GM12878 (cell line): ENCODE measurements at regions not wholly inside any gene's neighbourhood (a gene's known extent, or its start where the extent isn't known, plus 50 kb on each side); places are given as distances from the start of the nearest gene placed in this dataset.

Experiments used
- ATAC-seq: fragments of 200-7000 bp; cut with Tn5 transposase; 3 replicates; pipeline ENCODE4 v1.9.1; 2020; ENCODE audit warnings: mild to moderate bottlenecking, moderate library complexity
- BruUV-seq: library from RNA; stranded (reverse); fragments of 400-500 nt; replicated peaks from 2 replicates; lab custom pipeline; 2021; lab: Mats Ljungman, UMichigan
- CTCF ChIA-PET: fragments of 300-600 bp; sonication (Branson Sonifier 250); formaldehyde crosslinking; extraction: SDS; loops from one replicate; lab custom pipeline; 2021; ENCODE audit warnings: inconsistent platforms; lab: Yijun Ruan, JAX
- POLR2A ChIA-PET: fragments of 350-600 bp; formaldehyde crosslinking; extraction: SDS; loops from one replicate; lab custom pipeline; 2021; ENCODE audit warnings: inconsistent platforms; lab: Charles Lee
- RAD21 ChIA-PET: fragments of 300-600 bp; sonication (Branson Sonifier 250); formaldehyde crosslinking; loops from one replicate; lab custom pipeline; 2023; ENCODE audit warnings: antibody characterized with exemption; ENCODE audit not compliant: unreplicated experiment; lab: Charles Lee
- SMC1A ChIA-PET: fragments of 300-600 bp; sonication (Branson Sonifier 250); formaldehyde crosslinking; loops from one replicate; lab custom pipeline; 2023; ENCODE audit not compliant: unreplicated experiment, uncharacterized antibody; lab: Charles Lee
- DNase-seq: peaks from one replicate; pipeline ENCODE4 v3.0.0-alpha.2; 2011; ENCODE audit warnings: low read depth, low spot score
- FAIRE-seq: peaks from 3 replicates; lab custom pipeline; 2011; peaks lifted over from hg19 to GRCh38; lab: Jason Lieb, UNC
- H2AFZ ChIP-seq: 2 replicates; pipeline ENCODE4 v1.6.0; 2011; ENCODE audit warnings: low read depth, low read length, control low read depth; ENCODE audit not compliant: control insufficient read depth
- H3K27ac ChIP-seq: 2 replicates; pipeline ENCODE4 v1.5.1; 2011; ENCODE audit warnings: control low read depth; ENCODE audit not compliant: control insufficient read depth, insufficient read depth
- H3K27me3 ChIP-seq, 2 experiments: replicated peaks in 1 of 2; 2 replicates each; pipeline versions ENCODE4 v1.6.0 to v1.6.1; 2011; ENCODE audit warnings: low read length in 1 of 2; ENCODE audit not compliant: control insufficient read depth in 2 of 2, insufficient read depth in 2 of 2
- H3K36me3 ChIP-seq, 2 experiments: 2 replicates each; pipeline ENCODE4 v1.5.1; 2011; ENCODE audit warnings: low read length in 1 of 2; ENCODE audit not compliant: control insufficient read depth in 2 of 2, insufficient read depth in 2 of 2
- H3K4me1 ChIP-seq: 2 replicates; pipeline ENCODE4 v1.6.1; 2011; ENCODE audit warnings: mild to moderate bottlenecking, low read length, moderate library complexity, mixed read lengths; ENCODE audit not compliant: control insufficient read depth, insufficient read depth
- H3K4me2 ChIP-seq: 2 replicates; pipeline ENCODE4 v1.6.0; 2011; ENCODE audit warnings: control low read depth; ENCODE audit not compliant: control insufficient read depth, insufficient read depth
- H3K4me3 ChIP-seq: fragments of 200-600 bp; sonication (generic); 2 replicates; pipeline ENCODE4 v1.5.1; 2016
- H3K79me2 ChIP-seq: 2 replicates; pipeline ENCODE4 v1.6.0; 2011; ENCODE audit warnings: low read length; ENCODE audit not compliant: control insufficient read depth, insufficient read depth
- H3K9ac ChIP-seq: 2 replicates; pipeline ENCODE4 v1.8.0; 2011; ENCODE audit warnings: low read length, control low read depth, mixed read lengths; ENCODE audit not compliant: control insufficient read depth, insufficient read depth
- H3K9me3 ChIP-seq: replicated peaks from 3 replicates; pipeline ENCODE4 v1.5.1; 2011; ENCODE audit warnings: mild to moderate bottlenecking, low read length; ENCODE audit not compliant: control insufficient read depth, insufficient read depth
- H4K20me1 ChIP-seq: 2 replicates; pipeline ENCODE4 v1.6.0; 2011; ENCODE audit not compliant: control insufficient read depth, insufficient read depth
- CBFB ChIP-seq: IDR thresholded peaks from 2 replicates; pipeline ENCODE4 v1.6.1; 2016; ENCODE audit warnings: antibody characterized with exemption, low read depth
- ESRRA ChIP-seq: IDR thresholded peaks from 2 replicates; pipeline ENCODE4 v1.6.1; 2012; ENCODE audit warnings: mild to moderate bottlenecking, low read length, improper control_type of control experiment
- ETV6 ChIP-seq, 2 experiments: fragments of 450-650 bp in 1 of 2; IDR thresholded peaks in 1 of 2; conservative IDR thresholded peaks in 1 of 2; 2 replicates each; pipeline ENCODE4 v1.6.1; 2014; ENCODE audit warnings: antibody characterized with exemption in 1 of 2, borderline replicate concordance in 1 of 2, low read depth in 1 of 2, mild to moderate bottlenecking in 1 of 2, moderate library complexity in 1 of 2
- FOXM1 ChIP-seq: IDR thresholded peaks from 2 replicates; pipeline ENCODE4 v1.6.1; 2012; ENCODE audit warnings: low read depth, mild to moderate bottlenecking, inconsistent platforms, low read length, moderate library complexity
- KAT2A ChIP-seq: conservative IDR thresholded peaks from 2 replicates; pipeline ENCODE4 v1.6.1; 2011; ENCODE audit warnings: low read depth, low read length; ENCODE audit not compliant: control insufficient read depth
- KDM1A ChIP-seq: fragments of 200-600 bp; sonication (generic); IDR thresholded peaks from 2 replicates; pipeline ENCODE4 v1.6.1; 2016; ENCODE audit warnings: borderline replicate concordance
- KLF5 ChIP-seq: fragments of 450-650 bp; IDR thresholded peaks from 2 replicates; pipeline ENCODE4 v1.6.1; 2014; ENCODE audit warnings: mild to moderate bottlenecking; ENCODE audit not compliant: partially characterized antibody
- MTA3 ChIP-seq: IDR thresholded peaks from 2 replicates; pipeline ENCODE4 v1.6.1; 2012; ENCODE audit warnings: low read length, inconsistent platforms, borderline replicate concordance
- NFYA ChIP-seq: IDR thresholded peaks from 2 replicates; pipeline ENCODE4 v1.6.1; 2011; ENCODE audit warnings: low read depth, mild to moderate bottlenecking, low read length, improper control_type of control experiment, borderline replicate concordance
- STAT3 ChIP-seq: IDR thresholded peaks from 2 replicates; pipeline ENCODE4 v1.6.1; 2011; ENCODE audit warnings: low read depth, low read length, improper control_type of control experiment
- WRNIP1 ChIP-seq: IDR thresholded peaks from 2 replicates; pipeline ENCODE4 v1.6.1; 2011; ENCODE audit warnings: low read depth, low read length, improper control_type of control experiment, borderline replicate concordance
- WGBS: methylation state at CpG from one replicate; pipeline ENCODE4 v1.1.6; 2016; ENCODE audit warnings: low lambda C conversion rate; ENCODE audit not compliant: insufficient replicate concordance, insufficient coverage; ENCODE audit errors: missing lambda C conversion rate; 5-methylcytosine and 5-hydroxymethylcytosine counted together
- in situ Hi-C: fragments of 300-500 bp; cut with MboI; formaldehyde crosslinking; loops from 9 replicates; pipeline ENCODE4 v1.14.3; 2018; ENCODE audit warnings: mixed read lengths
- intact Hi-C: fragments of 100-400 bp; cut with micrococcal nuclease; formaldehyde crosslinking; loops from one replicate; pipeline ENCODE4 v1.14.2; 2022; ENCODE audit not compliant: unreplicated experiment
- TF ChIP-seq, protein P1 (sequence below): IDR thresholded peaks from 2 replicates; pipeline ENCODE4 v1.6.1; 2011; ENCODE audit warnings: low read depth, low read length, improper control_type of control experiment, borderline replicate concordance
- TF ChIP-seq, protein P2 (sequence below): IDR thresholded peaks from 2 replicates; pipeline ENCODE4 v1.6.1; 2012; ENCODE audit warnings: low read length, inconsistent platforms
- TF ChIP-seq, protein P3 (sequence below): IDR thresholded peaks from 2 replicates; pipeline ENCODE4 v1.6.1; 2011; ENCODE audit warnings: mild to moderate bottlenecking, low read depth, low read length, moderate library complexity; ENCODE audit not compliant: insufficient replicate concordance

- H3K36me3 ChIP-seq = no peaks in the 10 kb centered on the region
- no peaks in the 10 kb centered on the region for H4K20me1 ChIP-seq
- ChIA-PET RAD21 (no interaction called here), SMC1A (interaction anchor here (0.6 to 1.6 kb wide), 3 partner anchors 8 to 160 kb away, joined by 3 to 4 read pairs (median 3); no protein-coding TSS in a partner anchor), CTCF (no interaction called here), POLR2A (no interaction called here)
- no peak overlapping the region for H3K4me3 ChIP-seq
- H3K4me1 ChIP-seq = no peaks in the 10 kb centered on the region
- H3K27ac ChIP-seq = no peak overlapping the region
- H3K9ac ChIP-seq = no peak overlapping the region
- TF ChIP-seq KLF5 (no peak), CBFB (no peak), FOXM1 (no peak), KAT2A (no peak), STAT3 (no peak), KDM1A (no peak), NFYA (no peak), MTA3 (no peak), ESRRA (no peak), WRNIP1 (no peak), ETV6 (conservative IDR thresholded peaks at IDR 0.05 in 1 of 2, IDR thresholded peaks at IDR 0.05 in 1 of 2; ENCODE audit: borderline replicate concordance in 1 of 2, low read depth in 1 of 2) (no peak)
- TF ChIP-seq, protein P1, sequence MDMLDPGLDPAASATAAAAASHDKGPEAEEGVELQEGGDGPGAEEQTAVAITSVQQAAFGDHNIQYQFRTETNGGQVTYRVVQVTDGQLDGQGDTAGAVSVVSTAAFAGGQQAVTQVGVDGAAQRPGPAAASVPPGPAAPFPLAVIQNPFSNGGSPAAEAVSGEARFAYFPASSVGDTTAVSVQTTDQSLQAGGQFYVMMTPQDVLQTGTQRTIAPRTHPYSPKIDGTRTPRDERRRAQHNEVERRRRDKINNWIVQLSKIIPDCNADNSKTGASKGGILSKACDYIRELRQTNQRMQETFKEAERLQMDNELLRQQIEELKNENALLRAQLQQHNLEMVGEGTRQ = no peak
- TF ChIP-seq, protein P2, sequence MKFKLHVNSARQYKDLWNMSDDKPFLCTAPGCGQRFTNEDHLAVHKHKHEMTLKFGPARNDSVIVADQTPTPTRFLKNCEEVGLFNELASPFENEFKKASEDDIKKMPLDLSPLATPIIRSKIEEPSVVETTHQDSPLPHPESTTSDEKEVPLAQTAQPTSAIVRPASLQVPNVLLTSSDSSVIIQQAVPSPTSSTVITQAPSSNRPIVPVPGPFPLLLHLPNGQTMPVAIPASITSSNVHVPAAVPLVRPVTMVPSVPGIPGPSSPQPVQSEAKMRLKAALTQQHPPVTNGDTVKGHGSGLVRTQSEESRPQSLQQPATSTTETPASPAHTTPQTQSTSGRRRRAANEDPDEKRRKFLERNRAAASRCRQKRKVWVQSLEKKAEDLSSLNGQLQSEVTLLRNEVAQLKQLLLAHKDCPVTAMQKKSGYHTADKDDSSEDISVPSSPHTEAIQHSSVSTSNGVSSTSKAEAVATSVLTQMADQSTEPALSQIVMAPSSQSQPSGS = no peak
- TF ChIP-seq, protein P3, sequence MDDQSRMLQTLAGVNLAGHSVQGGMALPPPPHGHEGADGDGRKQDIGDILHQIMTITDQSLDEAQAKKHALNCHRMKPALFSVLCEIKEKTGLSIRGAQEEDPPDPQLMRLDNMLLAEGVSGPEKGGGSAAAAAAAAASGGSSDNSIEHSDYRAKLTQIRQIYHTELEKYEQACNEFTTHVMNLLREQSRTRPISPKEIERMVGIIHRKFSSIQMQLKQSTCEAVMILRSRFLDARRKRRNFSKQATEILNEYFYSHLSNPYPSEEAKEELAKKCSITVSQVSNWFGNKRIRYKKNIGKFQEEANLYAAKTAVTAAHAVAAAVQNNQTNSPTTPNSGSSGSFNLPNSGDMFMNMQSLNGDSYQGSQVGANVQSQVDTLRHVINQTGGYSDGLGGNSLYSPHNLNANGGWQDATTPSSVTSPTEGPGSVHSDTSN = no peak
- in situ Hi-C loops = no loop called here
- intact Hi-C loops = no loop called here
- no peaks in the 10 kb centered on the region for H3K79me2 ChIP-seq
- FAIRE-seq = no peak
- H2AFZ ChIP-seq = no peak overlapping the region
- no peak for ATAC-seq
- WGBS = 25% methylated on average over 7 of the region's 7 CpGs
- H3K27me3 ChIP-seq = no peaks in the 10 kb centered on the region
- no peak for DNase-seq
- no TSS peak for BruUV-seq
- no peaks in the 10 kb centered on the region; the same call in 2 of the 3 replicates for H3K9me3 ChIP-seq
- no peak overlapping the region for H3K4me2 ChIP-seq
Measured at GRCh38 chr21:19547951-19548840, 1144.6 kb upstream of the TMPRSS15 start.
